ENCODE measurements at regions not wholly inside any gene's neighbourhood (a gene's known extent, or its start where the extent isn't known, plus 50 kb on each side); places are given as distances from the start of the nearest gene placed in this dataset.

DNA sequence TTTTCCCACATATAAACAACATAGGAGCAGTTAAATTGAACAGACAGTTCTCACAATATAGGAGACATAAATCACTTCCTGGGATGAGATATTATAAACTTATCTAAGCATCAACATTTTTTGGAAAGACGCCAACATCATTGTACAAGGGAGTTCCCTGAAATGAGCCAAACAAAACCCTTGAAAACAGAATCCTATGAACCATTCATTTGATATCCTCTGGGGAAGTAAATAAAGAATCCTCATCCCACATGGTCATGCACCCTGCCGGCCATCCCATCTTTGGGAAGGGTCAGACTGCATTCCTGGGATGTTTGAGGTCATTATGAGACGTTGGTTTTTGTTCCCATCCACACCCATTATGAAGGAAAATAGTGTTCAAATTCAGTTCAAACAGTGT lies 111.8 kb upstream of the USP25 start:
- Histone ChIP-seq H3K27me3 (ENCODE audit: insufficient read depth, low read length, poor library complexity) (no peaks in the 10 kb centered on the region), H3K27ac (ENCODE audit: low read length) (no peak overlapping the region), H3K4me3 (ENCODE audit: low read depth in 1 of 2, low read length in 2 of 2) (no peak overlapping the region), H3K9ac (ENCODE audit: low read depth, low read length) (no peak overlapping the region), H3K36me3 (ENCODE audit: insufficient read depth, low read length) (no peaks in the 10 kb centered on the region), H4K20me1 (ENCODE audit: insufficient read depth, low read length) (no peaks in the 10 kb centered on the region), H2AFZ (ENCODE audit: low read depth, low read length) (no peak overlapping the region), H3K4me2 (ENCODE audit: insufficient read depth, low read length) (no peak overlapping the region), H3K9me3 (ENCODE audit: insufficient read depth, low read length, severe bottlenecking) (no peaks in the 10 kb centered on the region), H3K79me2 (ENCODE audit: insufficient read depth, low read length) (no peaks in the 10 kb centered on the region), H3K4me1 (ENCODE audit: insufficient read depth, low read length) (no peaks in the 10 kb centered on the region)
- DNase-seq (no peak), ATAC-seq (ENCODE audit: insufficient read depth, low read depth) (no peak)
- TF ChIP-seq, protein P1, sequence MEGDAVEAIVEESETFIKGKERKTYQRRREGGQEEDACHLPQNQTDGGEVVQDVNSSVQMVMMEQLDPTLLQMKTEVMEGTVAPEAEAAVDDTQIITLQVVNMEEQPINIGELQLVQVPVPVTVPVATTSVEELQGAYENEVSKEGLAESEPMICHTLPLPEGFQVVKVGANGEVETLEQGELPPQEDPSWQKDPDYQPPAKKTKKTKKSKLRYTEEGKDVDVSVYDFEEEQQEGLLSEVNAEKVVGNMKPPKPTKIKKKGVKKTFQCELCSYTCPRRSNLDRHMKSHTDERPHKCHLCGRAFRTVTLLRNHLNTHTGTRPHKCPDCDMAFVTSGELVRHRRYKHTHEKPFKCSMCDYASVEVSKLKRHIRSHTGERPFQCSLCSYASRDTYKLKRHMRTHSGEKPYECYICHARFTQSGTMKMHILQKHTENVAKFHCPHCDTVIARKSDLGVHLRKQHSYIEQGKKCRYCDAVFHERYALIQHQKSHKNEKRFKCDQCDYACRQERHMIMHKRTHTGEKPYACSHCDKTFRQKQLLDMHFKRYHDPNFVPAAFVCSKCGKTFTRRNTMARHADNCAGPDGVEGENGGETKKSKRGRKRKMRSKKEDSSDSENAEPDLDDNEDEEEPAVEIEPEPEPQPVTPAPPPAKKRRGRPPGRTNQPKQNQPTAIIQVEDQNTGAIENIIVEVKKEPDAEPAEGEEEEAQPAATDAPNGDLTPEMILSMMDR (IDR thresholded peaks at IDR 0.05; ENCODE audit: borderline replicate concordance, extremely low read depth, low read length, poor library complexity, severe bottlenecking): no peak
- no peak for TF ChIP-seq EZH2 (IDR thresholded peaks at IDR 0.05; ENCODE audit: borderline replicate concordance, low read depth, low read length, severe bottlenecking)

DNA sequence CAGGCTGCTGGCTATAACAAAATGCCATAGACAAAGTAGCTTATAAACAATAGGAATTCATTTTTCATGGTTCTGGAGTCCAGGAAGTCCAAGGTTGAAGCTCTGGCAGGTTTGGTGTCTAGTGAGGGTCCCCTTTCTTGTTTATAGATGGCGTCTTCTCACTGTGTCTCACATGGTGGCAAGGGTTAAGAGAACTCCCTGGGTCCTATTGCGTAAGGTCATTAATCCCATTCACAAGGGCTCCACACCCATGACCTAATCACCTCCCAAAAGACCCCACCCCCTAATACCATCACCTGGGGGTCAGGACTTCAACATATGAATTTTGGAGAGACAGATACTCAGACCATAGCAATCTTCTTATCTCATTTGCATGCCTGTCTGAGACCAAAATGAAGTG lies 108.9 kb upstream of the USP25 start:
- DNase-seq: no peak
- no peaks in the 10 kb centered on the region for H3K27me3 ChIP-seq (ENCODE audit: insufficient read depth, low read length, poor library complexity)
- H3K4me1 ChIP-seq (ENCODE audit: insufficient read depth, low read length): no peaks in the 10 kb centered on the region
- H2AFZ ChIP-seq (ENCODE audit: low read depth, low read length): no peak overlapping the region
- TF ChIP-seq, protein P1 (IDR thresholded peaks at IDR 0.05; ENCODE audit: borderline replicate concordance, extremely low read depth, low read length, poor library complexity, severe bottlenecking): no peak
- TF ChIP-seq EZH2 (IDR thresholded peaks at IDR 0.05; ENCODE audit: borderline replicate concordance, low read depth, low read length, severe bottlenecking): no peak
- no peaks in the 10 kb centered on the region for H3K9me3 ChIP-seq (ENCODE audit: insufficient read depth, low read length, severe bottlenecking)
- no peak overlapping the region for H3K9ac ChIP-seq (ENCODE audit: low read depth, low read length)
- H3K4me2 ChIP-seq (ENCODE audit: insufficient read depth, low read length): no peak overlapping the region
- H3K27ac ChIP-seq (ENCODE audit: low read length): no peak overlapping the region
- H3K4me3 ChIP-seq (ENCODE audit: low read depth in 1 of 2, low read length in 2 of 2): no peak overlapping the region
- ATAC-seq (ENCODE audit: insufficient read depth, low read depth): no peak
- no peaks in the 10 kb centered on the region for H3K36me3 ChIP-seq (ENCODE audit: insufficient read depth, low read length)
- no peaks in the 10 kb centered on the region for H3K79me2 ChIP-seq (ENCODE audit: insufficient read depth, low read length)
- H4K20me1 ChIP-seq (ENCODE audit: insufficient read depth, low read length): no peaks in the 10 kb centered on the region

DNA sequence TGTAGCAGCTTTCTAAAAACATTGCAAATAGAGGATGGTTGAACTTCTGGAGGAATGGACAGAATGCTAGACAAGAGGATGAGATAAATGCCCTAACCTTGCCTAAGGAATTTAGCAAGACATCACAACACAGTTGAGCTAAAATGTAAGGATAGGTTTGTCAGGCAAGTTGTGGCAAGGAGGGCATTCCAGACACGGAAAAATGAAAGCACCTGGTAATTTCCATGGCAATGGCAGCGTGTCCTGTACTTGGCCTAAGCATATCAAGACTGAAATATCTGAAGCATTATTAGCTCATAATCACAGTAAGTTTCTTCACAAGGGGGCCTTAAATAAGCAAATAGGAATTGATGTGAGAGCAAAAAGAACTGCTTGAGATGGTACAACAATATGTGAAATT lies 105.1 kb upstream of the USP25 start:
- Histone ChIP-seq H3K4me2 (ENCODE audit: insufficient read depth, low read length) (no peak overlapping the region), H2AFZ (ENCODE audit: low read depth, low read length) (no peak overlapping the region), H4K20me1 (ENCODE audit: insufficient read depth, low read length) (no peaks in the 10 kb centered on the region), H3K79me2 (ENCODE audit: insufficient read depth, low read length) (no peaks in the 10 kb centered on the region), H3K36me3 (ENCODE audit: insufficient read depth, low read length) (no peaks in the 10 kb centered on the region), H3K9ac (ENCODE audit: low read depth, low read length) (no peak overlapping the region), H3K9me3 (ENCODE audit: insufficient read depth, low read length, severe bottlenecking) (no peaks in the 10 kb centered on the region), H3K4me1 (ENCODE audit: insufficient read depth, low read length) (no peaks in the 10 kb centered on the region), H3K4me3 (ENCODE audit: low read depth in 1 of 2, low read length in 2 of 2) (no peak overlapping the region), H3K27me3 (ENCODE audit: insufficient read depth, low read length, poor library complexity) (no peaks in the 10 kb centered on the region), H3K27ac (ENCODE audit: low read length) (no peak overlapping the region)
- TF ChIP-seq, protein P1 (IDR thresholded peaks at IDR 0.05; ENCODE audit: borderline replicate concordance, extremely low read depth, low read length, poor library complexity, severe bottlenecking): no peak
- no peak for TF ChIP-seq EZH2 (IDR thresholded peaks at IDR 0.05; ENCODE audit: borderline replicate concordance, low read depth, low read length, severe bottlenecking)
- DNase-seq (no peak), ATAC-seq (ENCODE audit: insufficient read depth, low read depth) (no peak)

DNA sequence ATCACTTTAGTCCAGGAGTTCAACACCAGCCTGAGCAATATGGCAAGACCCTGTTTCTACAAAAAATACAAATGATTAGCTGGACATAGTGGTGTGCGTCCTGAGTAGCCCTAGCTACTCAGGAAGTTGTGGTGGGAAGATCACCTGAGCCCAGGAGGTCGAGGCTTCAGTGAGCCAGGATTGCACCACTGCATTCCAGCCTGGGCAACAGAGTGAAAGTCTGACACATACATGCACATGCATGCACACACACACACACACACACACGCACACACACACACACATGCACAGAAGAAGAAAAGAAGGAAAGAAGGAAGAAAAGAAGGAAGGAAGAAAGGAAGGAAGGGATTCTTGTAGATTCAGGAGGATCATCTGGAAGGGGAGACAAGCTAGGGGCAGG lies 104.4 kb upstream of the USP25 start:
- no peak for ATAC-seq (ENCODE audit: insufficient read depth, low read depth)
- H3K36me3 ChIP-seq (ENCODE audit: insufficient read depth, low read length): no peaks in the 10 kb centered on the region
- TF ChIP-seq EZH2 (IDR thresholded peaks at IDR 0.05; ENCODE audit: borderline replicate concordance, low read depth, low read length, severe bottlenecking): no peak
- TF ChIP-seq, protein P1 (IDR thresholded peaks at IDR 0.05; ENCODE audit: borderline replicate concordance, extremely low read depth, low read length, poor library complexity, severe bottlenecking): no peak

More for the DNA sequence above, 104.4 kb upstream of the USP25 start:
- Histone ChIP-seq H3K4me3 (ENCODE audit: low read depth in 1 of 2, low read length in 2 of 2) (no peak overlapping the region), H3K79me2 (ENCODE audit: insufficient read depth, low read length) (no peaks in the 10 kb centered on the region), H3K4me1 (ENCODE audit: insufficient read depth, low read length) (no peaks in the 10 kb centered on the region), H3K27ac (ENCODE audit: low read length) (no peak overlapping the region), H3K9me3 (ENCODE audit: insufficient read depth, low read length, severe bottlenecking) (no peaks in the 10 kb centered on the region), H2AFZ (ENCODE audit: low read depth, low read length) (no peak overlapping the region), H4K20me1 (ENCODE audit: insufficient read depth, low read length) (no peaks in the 10 kb centered on the region), H3K27me3 (ENCODE audit: insufficient read depth, low read length, poor library complexity) (no peaks in the 10 kb centered on the region), H3K4me2 (ENCODE audit: insufficient read depth, low read length) (no peak overlapping the region), H3K9ac (ENCODE audit: low read depth, low read length) (no peak overlapping the region)
- no peak for DNase-seq

Measured in DND-41 (cell line).